Uterus (tissue), 2 donors: ENCODE measurements at regions not wholly inside any gene's neighbourhood (a gene's known extent, or its start where the extent isn't known, plus 50 kb on each side); places are given as distances from the start of the nearest gene placed in this dataset.

Experiments
- CTCF ChIP-seq, 4 experiments: fragments of 200-600 bp in 2 of 4; fragments of 450-650 bp in 2 of 4; sonication (generic) in 2 of 4; IDR thresholded peaks; one replicate each; pipeline ENCODE4 v1.5.1; 2016 to 2019; ENCODE audit warnings: antibody characterized with exemption in 4 of 4, mild to moderate bottlenecking in 2 of 4, moderate library complexity in 1 of 4
- POLR2A ChIP-seq, 2 donors: fragments of 450-650 bp; IDR thresholded peaks; one replicate each; pipeline ENCODE4 v1.6.1; 2016; ENCODE audit warnings: antibody characterized with exemption in 2 of 2, mild to moderate bottlenecking in 1 of 2, moderate library complexity in 1 of 2

GRCh38 chr16:73560497-73560896 is 512.6 kb upstream of the ZFHX3 start:
- TF ChIP-seq CTCF (IDR thresholded peaks at IDR 0.05) (no peak), POLR2A (IDR thresholded peaks at IDR 0.05) (no peak)
